ENCODE measurements at regions not wholly inside any gene's neighbourhood (a gene's known extent, or its start where the extent isn't known, plus 50 kb on each side); places are given as distances from the start of the nearest gene placed in this dataset.
"Not testable (repeated sequence)": the region's sequence is repeated elsewhere in the genome, so short reads cannot be mapped to it uniquely, and the experiment has no call there.

- ATAC-seq: no peak
- intact Hi-C loops (cut with DNase I, micrococcal nuclease): no loop called here
- DNase-seq: no peak
Observed at GRCh38 chr3:55252921-55253320, 234.2 kb downstream of the WNT5A start.

GRCh38 chr3:55249156-55249555 is 237.9 kb downstream of the WNT5A start:
- intact Hi-C loops (cut with DNase I, micrococcal nuclease); ATAC-seq; DNase-seq: not testable (repeated sequence)

- intact Hi-C loops (cut with DNase I, micrococcal nuclease): no loop called here
- DNase-seq: no peak
- ATAC-seq: no peak
Observed at GRCh38 chr3:55247666-55248065, 239.4 kb downstream of the WNT5A start.

- DNase-seq: no peak
- no peak for ATAC-seq
- intact Hi-C loops (cut with DNase I, micrococcal nuclease): no loop called here
Observed at GRCh38 chr3:55246033-55246432, 241.1 kb downstream of the WNT5A start.

- ATAC-seq (no peak), DNase-seq (no peak)
- intact Hi-C loops (cut with DNase I, micrococcal nuclease): no loop called here
Observed at GRCh38 chr3:55245351-55245750, 241.8 kb downstream of the WNT5A start.

- DNase-seq (no peak), ATAC-seq (peak; percentile 44)
- intact Hi-C loops (cut with DNase I, micrococcal nuclease): no loop called here
Observed at GRCh38 chr3:55244247-55244646, 242.9 kb downstream of the WNT5A start.

GRCh38 chr3:55243678-55244077 is 243.4 kb downstream of the WNT5A start:
- DNase-seq (no peak), ATAC-seq (no peak)
- intact Hi-C loops (cut with DNase I, micrococcal nuclease): no loop called here

GRCh38 chr3:55242921-55243320 is 244.2 kb downstream of the WNT5A start:
- ATAC-seq (no peak), DNase-seq (no peak)
- intact Hi-C loops (cut with DNase I, micrococcal nuclease): no loop called here

GRCh38 chr3:55241098-55241497 is 246.0 kb downstream of the WNT5A start:
- intact Hi-C loops (cut with DNase I, micrococcal nuclease): no loop called here
- no peak for DNase-seq
- no peak for ATAC-seq

- no peak for DNase-seq
- ATAC-seq: no peak
- intact Hi-C loops (cut with DNase I, micrococcal nuclease): no loop called here
Observed at GRCh38 chr3:55235416-55235815, 251.7 kb downstream of the WNT5A start.

- ATAC-seq (no peak), DNase-seq (no peak)
- intact Hi-C loops (cut with DNase I, micrococcal nuclease): no loop called here
Observed at GRCh38 chr3:55226696-55227095, 260.4 kb downstream of the WNT5A start.

GRCh38 chr3:55218577-55218976 is 268.5 kb downstream of the WNT5A start:
- DNase-seq: no peak
- ATAC-seq: no peak
- intact Hi-C loops (cut with DNase I, micrococcal nuclease): no loop called here

GRCh38 chr3:55207744-55208143 is 279.4 kb downstream of the WNT5A start:
- no peak for DNase-seq
- intact Hi-C loops (cut with DNase I, micrococcal nuclease): no loop called here
- ATAC-seq: peak; percentile 80

GRCh38 chr3:55205990-55206389 is 278.1 kb upstream of the LRTM1 start:
- DNase-seq (no peak), ATAC-seq (no peak)
- intact Hi-C loops (cut with DNase I, micrococcal nuclease): no loop called here

- intact Hi-C loops (cut with DNase I, micrococcal nuclease): no loop called here
- ATAC-seq (no peak), DNase-seq (no peak)
Observed at GRCh38 chr3:55204417-55204816, 276.6 kb upstream of the LRTM1 start.

GRCh38 chr3:55203546-55203945 is 275.7 kb upstream of the LRTM1 start:
- ATAC-seq: no peak
- DNase-seq: no peak
- intact Hi-C loops (cut with DNase I, micrococcal nuclease): no loop called here

GRCh38 chr3:55203006-55203405 is 275.1 kb upstream of the LRTM1 start:
- ATAC-seq (no peak), DNase-seq (no peak)
- intact Hi-C loops (cut with DNase I, micrococcal nuclease): no loop called here

GRCh38 chr3:55202326-55202725 is 274.5 kb upstream of the LRTM1 start:
- no peak for DNase-seq
- intact Hi-C loops (cut with DNase I, micrococcal nuclease): no loop called here

GRCh38 chr3:55201779-55202178 is 273.9 kb upstream of the LRTM1 start:
- intact Hi-C loops (cut with DNase I, micrococcal nuclease): no loop called here
- ATAC-seq (no peak), DNase-seq (no peak)

More at GRCh38 chr3:55202326-55202725, 274.5 kb upstream of the LRTM1 start:
- ATAC-seq: no peak

GRCh38 chr3:55200906-55201305 is 273.0 kb upstream of the LRTM1 start:
- no peak for ATAC-seq
- no peak for DNase-seq
- intact Hi-C loops (cut with DNase I, micrococcal nuclease): no loop called here

GRCh38 chr3:55198554-55198953 is 270.7 kb upstream of the LRTM1 start:
- DNase-seq (no peak), ATAC-seq (no peak)
- intact Hi-C loops (cut with DNase I, micrococcal nuclease): no loop called here

GRCh38 chr3:55197021-55197420 is 269.2 kb upstream of the LRTM1 start:
- ATAC-seq (no peak), DNase-seq (no peak)
- intact Hi-C loops (cut with DNase I, micrococcal nuclease): no loop called here

All from left colon (tissue), 2 donors.